22Rv1 (cell line): ENCODE measurements at regions not wholly inside any gene's neighbourhood (a gene's known extent, or its start where the extent isn't known, plus 50 kb on each side); places are given as distances from the start of the nearest gene placed in this dataset.

ENCODE experiments used
- CTCF ChIP-seq: fragments of 450-650 bp; IDR thresholded peaks from 2 replicates; pipeline ENCODE4 v1.5.1; 2017; ENCODE audit warnings: mild to moderate bottlenecking
- ZFX ChIP-seq: fragments of 450-650 bp; IDR thresholded peaks from 2 replicates; pipeline ENCODE4 v1.6.1; 2017; ENCODE audit warnings: antibody characterized with exemption, borderline replicate concordance

- TF ChIP-seq CTCF (no peak), ZFX (no peak)
Measured at GRCh38 chr13:82291852-82292251, 1590.4 kb downstream of the SLITRK1 start.
